GM12878 (cell line): ENCODE measurements at regions not wholly inside any gene's neighbourhood (a gene's known extent, or its start where the extent isn't known, plus 50 kb on each side); places are given as distances from the start of the nearest gene placed in this dataset.
A peak's percentile ranks its signal among the peaks of the same experiment; 100 is the strongest.

Experiments
- ATAC-seq: fragments of 200-7000 bp; cut with Tn5 transposase; 3 replicates; pipeline ENCODE4 v1.9.1; 2020; ENCODE audit warnings: mild to moderate bottlenecking, moderate library complexity
- BruUV-seq: library from RNA; stranded (reverse); fragments of 400-500 nt; replicated peaks from 2 replicates; lab custom pipeline; 2021; lab: Mats Ljungman, UMichigan
- CTCF ChIA-PET: fragments of 300-600 bp; sonication (Branson Sonifier 250); formaldehyde crosslinking; extraction: SDS; loops from one replicate; lab custom pipeline; 2021; ENCODE audit warnings: inconsistent platforms; lab: Yijun Ruan, JAX
- POLR2A ChIA-PET: fragments of 350-600 bp; formaldehyde crosslinking; extraction: SDS; loops from one replicate; lab custom pipeline; 2021; ENCODE audit warnings: inconsistent platforms; lab: Charles Lee
- RAD21 ChIA-PET: fragments of 300-600 bp; sonication (Branson Sonifier 250); formaldehyde crosslinking; loops from one replicate; lab custom pipeline; 2023; ENCODE audit warnings: antibody characterized with exemption; ENCODE audit not compliant: unreplicated experiment; lab: Charles Lee
- SMC1A ChIA-PET: fragments of 300-600 bp; sonication (Branson Sonifier 250); formaldehyde crosslinking; loops from one replicate; lab custom pipeline; 2023; ENCODE audit not compliant: unreplicated experiment, uncharacterized antibody; lab: Charles Lee
- DNase-seq: peaks from one replicate; pipeline ENCODE4 v3.0.0-alpha.2; 2011; ENCODE audit warnings: low read depth, low spot score
- FAIRE-seq: peaks from 3 replicates; lab custom pipeline; 2011; peaks lifted over from hg19 to GRCh38; lab: Jason Lieb, UNC
- H2AFZ ChIP-seq: 2 replicates; pipeline ENCODE4 v1.6.0; 2011; ENCODE audit warnings: low read depth, low read length, control low read depth; ENCODE audit not compliant: control insufficient read depth
- H3K27ac ChIP-seq: 2 replicates; pipeline ENCODE4 v1.5.1; 2011; ENCODE audit warnings: control low read depth; ENCODE audit not compliant: control insufficient read depth, insufficient read depth
- H3K27me3 ChIP-seq, 2 experiments: replicated peaks in 1 of 2; 2 replicates each; pipeline versions ENCODE4 v1.6.0 to v1.6.1; 2011; ENCODE audit warnings: low read length in 1 of 2; ENCODE audit not compliant: control insufficient read depth in 2 of 2, insufficient read depth in 2 of 2
- H3K36me3 ChIP-seq, 2 experiments: 2 replicates each; pipeline ENCODE4 v1.5.1; 2011; ENCODE audit warnings: low read length in 1 of 2; ENCODE audit not compliant: control insufficient read depth in 2 of 2, insufficient read depth in 2 of 2
- H3K4me1 ChIP-seq: 2 replicates; pipeline ENCODE4 v1.6.1; 2011; ENCODE audit warnings: mild to moderate bottlenecking, low read length, moderate library complexity, mixed read lengths; ENCODE audit not compliant: control insufficient read depth, insufficient read depth
- H3K4me2 ChIP-seq: 2 replicates; pipeline ENCODE4 v1.6.0; 2011; ENCODE audit warnings: control low read depth; ENCODE audit not compliant: control insufficient read depth, insufficient read depth
- H3K4me3 ChIP-seq: fragments of 200-600 bp; sonication (generic); 2 replicates; pipeline ENCODE4 v1.5.1; 2016
- H3K79me2 ChIP-seq: 2 replicates; pipeline ENCODE4 v1.6.0; 2011; ENCODE audit warnings: low read length; ENCODE audit not compliant: control insufficient read depth, insufficient read depth
- H3K9ac ChIP-seq: 2 replicates; pipeline ENCODE4 v1.8.0; 2011; ENCODE audit warnings: low read length, control low read depth, mixed read lengths; ENCODE audit not compliant: control insufficient read depth, insufficient read depth
- H3K9me3 ChIP-seq: replicated peaks from 3 replicates; pipeline ENCODE4 v1.5.1; 2011; ENCODE audit warnings: mild to moderate bottlenecking, low read length; ENCODE audit not compliant: control insufficient read depth, insufficient read depth
- H4K20me1 ChIP-seq: 2 replicates; pipeline ENCODE4 v1.6.0; 2011; ENCODE audit not compliant: control insufficient read depth, insufficient read depth
- BCL11A ChIP-seq: IDR thresholded peaks from 2 replicates; pipeline ENCODE4 v1.6.1; 2011; ENCODE audit warnings: low read depth, low read length
- CBFB ChIP-seq: IDR thresholded peaks from 2 replicates; pipeline ENCODE4 v1.6.1; 2016; ENCODE audit warnings: antibody characterized with exemption, low read depth
- CHD4 ChIP-seq: fragments of 200-600 bp; sonication (generic); IDR thresholded peaks from 2 replicates; pipeline ENCODE4 v1.6.1; 2016; ENCODE audit warnings: mild to moderate bottlenecking
- DPF2 ChIP-seq: fragments of 450-650 bp; IDR thresholded peaks from 2 replicates; pipeline ENCODE4 v1.6.1; 2017; ENCODE audit warnings: mild to moderate bottlenecking
- FOS ChIP-seq: IDR thresholded peaks from 3 replicates; pipeline ENCODE4 v1.6.1; 2011; ENCODE audit warnings: borderline replicate concordance; ENCODE audit not compliant: insufficient read length; ENCODE audit errors: extremely low read depth
- IKZF1 ChIP-seq: fragments of 450-650 bp; conservative IDR thresholded peaks from 2 replicates; pipeline ENCODE4 v1.6.1; 2017; ENCODE audit warnings: antibody characterized with exemption, mild to moderate bottlenecking
- IKZF2 ChIP-seq, 2 experiments: fragments of 450-650 bp; IDR thresholded peaks; 2 replicates each; pipeline ENCODE4 v1.6.1; 2017; ENCODE audit warnings: mild to moderate bottlenecking in 2 of 2, moderate library complexity in 2 of 2
- SMAD1 ChIP-seq: fragments of 450-650 bp; IDR thresholded peaks from 2 replicates; pipeline ENCODE4 v1.6.1; 2018; ENCODE audit warnings: mild to moderate bottlenecking, low read depth; ENCODE audit not compliant: partially characterized antibody
- ZNF24 ChIP-seq: fragments of 450-650 bp; IDR thresholded peaks from 2 replicates; pipeline ENCODE4 v1.6.1; 2017; ENCODE audit warnings: antibody characterized with exemption, mild to moderate bottlenecking
- WGBS: methylation state at CpG from one replicate; pipeline ENCODE4 v1.1.6; 2016; ENCODE audit warnings: low lambda C conversion rate; ENCODE audit not compliant: insufficient replicate concordance, insufficient coverage; ENCODE audit errors: missing lambda C conversion rate; 5-methylcytosine and 5-hydroxymethylcytosine counted together
- in situ Hi-C: fragments of 300-500 bp; cut with MboI; formaldehyde crosslinking; loops from 9 replicates; pipeline ENCODE4 v1.14.3; 2018; ENCODE audit warnings: mixed read lengths
- intact Hi-C: fragments of 100-400 bp; cut with micrococcal nuclease; formaldehyde crosslinking; loops from one replicate; pipeline ENCODE4 v1.14.2; 2022; ENCODE audit not compliant: unreplicated experiment
- TF ChIP-seq, protein P1 (sequence below): IDR thresholded peaks from 2 replicates; pipeline ENCODE4 v1.6.1; 2012; ENCODE audit warnings: improper control_type of control experiment, low read depth, low read length; ENCODE audit not compliant: insufficient replicate concordance
- TF ChIP-seq, protein P2 (sequence below): fragments of 450-650 bp; IDR thresholded peaks from 2 replicates; pipeline ENCODE4 v1.6.1; 2016; ENCODE audit warnings: mild to moderate bottlenecking
- TF ChIP-seq, protein P3 (sequence below): IDR thresholded peaks from 2 replicates; pipeline ENCODE4 v1.6.1; 2011; ENCODE audit warnings: mild to moderate bottlenecking, low read depth, low read length, moderate library complexity; ENCODE audit not compliant: insufficient replicate concordance

DNA sequence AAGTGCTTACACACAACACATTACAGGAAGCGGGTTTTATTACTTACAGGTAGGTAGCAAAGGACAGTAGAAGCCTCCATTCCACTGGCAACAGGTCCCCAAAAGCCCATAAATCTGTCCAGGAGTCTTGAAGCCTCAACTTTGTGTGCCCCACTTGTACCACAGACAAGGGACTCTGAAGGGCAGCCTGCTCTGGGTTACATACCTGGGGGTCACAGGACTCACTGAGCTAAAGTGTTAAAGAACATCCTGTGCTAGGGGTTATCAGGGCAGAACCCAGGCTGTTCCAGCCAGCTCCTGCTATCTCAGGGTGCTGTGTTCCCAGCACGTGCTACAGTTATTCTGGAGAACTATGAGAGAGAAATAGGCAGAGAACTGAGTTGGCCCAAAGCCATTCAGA, 230.9 kb upstream of the SLC10A2 start (continued):
- TF ChIP-seq CHD4: no peak
- no peak for TF ChIP-seq BCL11A
- TF ChIP-seq, protein P1, sequence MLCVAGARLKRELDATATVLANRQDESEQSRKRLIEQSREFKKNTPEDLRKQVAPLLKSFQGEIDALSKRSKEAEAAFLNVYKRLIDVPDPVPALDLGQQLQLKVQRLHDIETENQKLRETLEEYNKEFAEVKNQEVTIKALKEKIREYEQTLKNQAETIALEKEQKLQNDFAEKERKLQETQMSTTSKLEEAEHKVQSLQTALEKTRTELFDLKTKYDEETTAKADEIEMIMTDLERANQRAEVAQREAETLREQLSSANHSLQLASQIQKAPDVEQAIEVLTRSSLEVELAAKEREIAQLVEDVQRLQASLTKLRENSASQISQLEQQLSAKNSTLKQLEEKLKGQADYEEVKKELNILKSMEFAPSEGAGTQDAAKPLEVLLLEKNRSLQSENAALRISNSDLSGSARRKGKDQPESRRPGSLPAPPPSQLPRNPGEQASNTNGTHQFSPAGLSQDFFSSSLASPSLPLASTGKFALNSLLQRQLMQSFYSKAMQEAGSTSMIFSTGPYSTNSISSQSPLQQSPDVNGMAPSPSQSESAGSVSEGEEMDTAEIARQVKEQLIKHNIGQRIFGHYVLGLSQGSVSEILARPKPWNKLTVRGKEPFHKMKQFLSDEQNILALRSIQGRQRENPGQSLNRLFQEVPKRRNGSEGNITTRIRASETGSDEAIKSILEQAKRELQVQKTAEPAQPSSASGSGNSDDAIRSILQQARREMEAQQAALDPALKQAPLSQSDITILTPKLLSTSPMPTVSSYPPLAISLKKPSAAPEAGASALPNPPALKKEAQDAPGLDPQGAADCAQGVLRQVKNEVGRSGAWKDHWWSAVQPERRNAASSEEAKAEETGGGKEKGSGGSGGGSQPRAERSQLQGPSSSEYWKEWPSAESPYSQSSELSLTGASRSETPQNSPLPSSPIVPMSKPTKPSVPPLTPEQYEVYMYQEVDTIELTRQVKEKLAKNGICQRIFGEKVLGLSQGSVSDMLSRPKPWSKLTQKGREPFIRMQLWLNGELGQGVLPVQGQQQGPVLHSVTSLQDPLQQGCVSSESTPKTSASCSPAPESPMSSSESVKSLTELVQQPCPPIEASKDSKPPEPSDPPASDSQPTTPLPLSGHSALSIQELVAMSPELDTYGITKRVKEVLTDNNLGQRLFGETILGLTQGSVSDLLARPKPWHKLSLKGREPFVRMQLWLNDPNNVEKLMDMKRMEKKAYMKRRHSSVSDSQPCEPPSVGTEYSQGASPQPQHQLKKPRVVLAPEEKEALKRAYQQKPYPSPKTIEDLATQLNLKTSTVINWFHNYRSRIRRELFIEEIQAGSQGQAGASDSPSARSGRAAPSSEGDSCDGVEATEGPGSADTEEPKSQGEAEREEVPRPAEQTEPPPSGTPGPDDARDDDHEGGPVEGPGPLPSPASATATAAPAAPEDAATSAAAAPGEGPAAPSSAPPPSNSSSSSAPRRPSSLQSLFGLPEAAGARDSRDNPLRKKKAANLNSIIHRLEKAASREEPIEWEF: no peak
- no peak for TF ChIP-seq FOS
- no peak for TF ChIP-seq ZNF24

DNA sequence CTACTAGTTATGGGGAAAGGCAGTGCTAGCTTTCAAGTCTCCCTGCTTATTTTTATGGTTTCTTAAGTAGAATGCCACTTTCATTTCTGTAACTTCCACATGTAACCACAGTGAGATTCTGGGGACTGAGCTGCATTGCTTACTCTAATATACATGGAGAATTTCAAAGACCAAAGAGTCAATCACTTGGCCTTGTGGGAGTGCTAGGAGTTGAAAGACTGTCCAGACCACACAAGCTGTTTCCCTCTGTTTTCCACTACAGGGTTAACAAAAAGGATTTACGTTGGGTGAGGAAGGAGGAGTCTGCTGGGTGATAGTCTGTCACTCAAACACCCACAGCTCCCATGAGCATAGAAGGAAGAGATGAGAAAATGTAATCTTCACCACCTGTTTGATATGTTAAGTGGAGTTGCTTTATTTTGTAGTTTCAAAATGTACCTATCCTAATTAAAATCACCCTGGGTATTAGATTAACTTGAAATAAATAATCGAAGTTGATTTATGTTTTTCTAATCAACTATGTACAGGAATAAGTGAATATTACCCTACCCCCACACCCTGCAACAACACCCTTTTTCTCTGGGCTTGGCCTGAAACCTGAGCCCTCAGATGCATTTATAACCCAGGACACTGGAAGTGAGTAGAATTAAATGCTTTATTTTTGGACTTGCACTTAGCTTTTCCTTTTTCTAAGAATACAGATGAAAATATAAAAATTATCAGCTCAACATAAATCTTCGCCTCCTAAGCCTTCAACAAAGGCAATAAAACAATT, 225.8 kb upstream of the SLC10A2 start:
- TF ChIP-seq, protein P2, sequence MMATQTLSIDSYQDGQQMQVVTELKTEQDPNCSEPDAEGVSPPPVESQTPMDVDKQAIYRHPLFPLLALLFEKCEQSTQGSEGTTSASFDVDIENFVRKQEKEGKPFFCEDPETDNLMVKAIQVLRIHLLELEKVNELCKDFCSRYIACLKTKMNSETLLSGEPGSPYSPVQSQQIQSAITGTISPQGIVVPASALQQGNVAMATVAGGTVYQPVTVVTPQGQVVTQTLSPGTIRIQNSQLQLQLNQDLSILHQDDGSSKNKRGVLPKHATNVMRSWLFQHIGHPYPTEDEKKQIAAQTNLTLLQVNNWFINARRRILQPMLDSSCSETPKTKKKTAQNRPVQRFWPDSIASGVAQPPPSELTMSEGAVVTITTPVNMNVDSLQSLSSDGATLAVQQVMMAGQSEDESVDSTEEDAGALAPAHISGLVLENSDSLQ: peak; percentile 96
- TF ChIP-seq CBFB (no peak), IKZF1 (0 out of 2 replicates have a peak, but pooled peaks have one; percentile 11), DPF2 (0 out of 2 replicates have a peak, but pooled peaks have one; percentile 24), SMAD1 (no peak), IKZF2 (IDR thresholded peaks at IDR 0.05) (peak in 1 of 2 experiments; percentile 21; a peak in 2 of 4 replicates)
- TF ChIP-seq, protein P3, sequence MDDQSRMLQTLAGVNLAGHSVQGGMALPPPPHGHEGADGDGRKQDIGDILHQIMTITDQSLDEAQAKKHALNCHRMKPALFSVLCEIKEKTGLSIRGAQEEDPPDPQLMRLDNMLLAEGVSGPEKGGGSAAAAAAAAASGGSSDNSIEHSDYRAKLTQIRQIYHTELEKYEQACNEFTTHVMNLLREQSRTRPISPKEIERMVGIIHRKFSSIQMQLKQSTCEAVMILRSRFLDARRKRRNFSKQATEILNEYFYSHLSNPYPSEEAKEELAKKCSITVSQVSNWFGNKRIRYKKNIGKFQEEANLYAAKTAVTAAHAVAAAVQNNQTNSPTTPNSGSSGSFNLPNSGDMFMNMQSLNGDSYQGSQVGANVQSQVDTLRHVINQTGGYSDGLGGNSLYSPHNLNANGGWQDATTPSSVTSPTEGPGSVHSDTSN: peak; percentile 86
- no peak for FAIRE-seq
- peak; percentile 69 for ATAC-seq
- no peak overlapping the region for H3K9ac ChIP-seq
- WGBS: 1% methylated on average over 3 of the region's 3 CpGs
- intact Hi-C loops (no loop called here), in situ Hi-C loops (no loop called here)
- ChIA-PET RAD21 (interaction anchor here (0.6 to 2.0 kb wide), 6 partner anchors 9 to 390 kb away, joined by 3 to 24 read pairs (median 4); no protein-coding TSS in a partner anchor), POLR2A (interaction anchor here (1.7 kb wide), 1 partner anchor 15 kb away, joined by 5 read pairs; no protein-coding TSS in a partner anchor), SMC1A (interaction anchor here (0.7 to 4.3 kb wide), 12 partner anchors 11 to 376 kb away, joined by 3 to 41 read pairs (median 4); no protein-coding TSS in a partner anchor), CTCF (interaction anchor here (0.8 to 1.4 kb wide), 5 partner anchors 11 to 103 kb away, joined by 3 to 4 read pairs (median 3); no protein-coding TSS in a partner anchor)
- H3K27ac ChIP-seq: no peak overlapping the region
- peak overlapping the region; percentile 64 for H2AFZ ChIP-seq
- H3K9me3 ChIP-seq: no peaks in the 10 kb centered on the region; the same call in 2 of the 3 replicates
- H3K36me3 ChIP-seq: no peaks in the 10 kb centered on the region
- no peaks in the 10 kb centered on the region for H3K79me2 ChIP-seq
- H4K20me1 ChIP-seq: no peaks in the 10 kb centered on the region
- no TSS peak for BruUV-seq
- no peaks in the 10 kb centered on the region for H3K27me3 ChIP-seq
- no peak for DNase-seq
- no peak overlapping the region for H3K4me2 ChIP-seq
- H3K4me3 ChIP-seq: no peak overlapping the region
- H3K4me1 ChIP-seq: no peaks in the 10 kb centered on the region
